H1 (cell line): ENCODE measurements at regions not wholly inside any gene's neighbourhood (a gene's known extent, or its start where the extent isn't known, plus 50 kb on each side); places are given as distances from the start of the nearest gene placed in this dataset.

Experiments used
- CTCF ChIA-PET: fragments of 300-600 bp; sonication (Branson Sonifier 250); formaldehyde crosslinking; loops from one replicate; lab custom pipeline; 2021; ENCODE audit not compliant: partially characterized antibody; lab: Charles Lee
- POLR2A ChIA-PET: fragments of 300-600 bp; sonication (Branson Sonifier 250); formaldehyde crosslinking; loops from one replicate; lab custom pipeline; 2021; ENCODE audit warnings: inconsistent platforms; ENCODE audit not compliant: partially characterized antibody; lab: Charles Lee
- DNase-seq, 2 experiments: peaks; one replicate each; pipeline versions ENCODE4 v3.0.0 to v3.0.0-alpha.2; 2010 to 2022; ENCODE audit warnings: low spot score in 2 of 2, low read depth in 1 of 2, mixed read lengths in 1 of 2
- FAIRE-seq: peaks from 2 replicates; lab custom pipeline; 2011; peaks lifted over from hg19 to GRCh38; lab: Jason Lieb, UNC
- H2AFZ ChIP-seq: 2 replicates; pipeline ENCODE4 v1.8.1; 2012; ENCODE audit warnings: low read length, inconsistent platforms
- H2AK5ac ChIP-seq: 2 replicates; pipeline ENCODE4 v1.6.1; 2013; ENCODE audit warnings: low read depth, low read length
- H2BK120ac ChIP-seq: replicated peaks from 2 replicates; pipeline ENCODE3; 2013; ENCODE audit warnings: low read depth, low read length, inconsistent platforms
- H2BK12ac ChIP-seq: 2 replicates; pipeline ENCODE4 v1.6.1; 2013; ENCODE audit warnings: low read depth, low read length
- H2BK15ac ChIP-seq: 2 replicates; pipeline ENCODE4 v1.6.1; 2013; ENCODE audit warnings: low read length
- H2BK20ac ChIP-seq: 2 replicates; pipeline ENCODE4 v1.6.1; 2013; ENCODE audit warnings: low read length
- H2BK5ac ChIP-seq: 2 replicates; pipeline ENCODE4 v1.6.1; 2013; ENCODE audit warnings: low read depth, low read length
- H3K14ac ChIP-seq: 2 replicates; pipeline ENCODE4 v1.6.1; 2013; ENCODE audit warnings: inconsistent platforms; ENCODE audit not compliant: insufficient read length
- H3K18ac ChIP-seq: 2 replicates; pipeline ENCODE4 v1.6.1; 2013; ENCODE audit warnings: low read length; ENCODE audit errors: extremely low read depth
- H3K23ac ChIP-seq: 2 replicates; pipeline ENCODE4 v1.6.1; 2013; ENCODE audit warnings: inconsistent platforms; ENCODE audit not compliant: insufficient read length
- H3K23me2 ChIP-seq: 2 replicates; pipeline ENCODE4 v1.6.1; 2013; ENCODE audit warnings: low read depth, low read length
- H3K27ac ChIP-seq: 2 replicates; pipeline ENCODE4 v1.6.1; 2011; ENCODE audit warnings: low read depth, low read length, inconsistent platforms
- H3K27me3 ChIP-seq, 4 experiments: replicated peaks in 1 of 4; 1 replicate in 1 of 4; 2 replicates in 3 of 4; pipeline versions ENCODE4 v1.6.1 to v1.8.1; 2011 to 2013; ENCODE audit warnings: low read length in 3 of 4, mild to moderate bottlenecking in 3 of 4, inconsistent platforms in 2 of 4, mixed read lengths in 2 of 4, moderate library complexity in 1 of 4; ENCODE audit not compliant: control insufficient read depth in 3 of 4, insufficient read depth in 3 of 4; ENCODE audit errors: extremely low read depth in 1 of 4
- H3K36me3 ChIP-seq, 4 experiments: 2 replicates each; pipeline versions ENCODE4 v1.6.1 to v1.8.1; 2011 to 2013; ENCODE audit warnings: mild to moderate bottlenecking in 4 of 4, low read length in 3 of 4, moderate library complexity in 2 of 4, control low read depth in 1 of 4, inconsistent platforms in 1 of 4; ENCODE audit not compliant: insufficient read depth in 4 of 4, control insufficient read depth in 2 of 4
- H3K4ac ChIP-seq: replicated peaks from 2 replicates; pipeline ENCODE3; 2013; ENCODE audit warnings: low read length, low read depth, mixed read lengths, inconsistent platforms; ENCODE audit not compliant: insufficient read length
- H3K4me1 ChIP-seq, 4 experiments: replicated peaks in 1 of 4; 1 replicate in 1 of 4; 2 replicates in 3 of 4; pipeline versions ENCODE4 v1.6.1 to v1.8.1; 2011 to 2013; ENCODE audit warnings: low read length in 3 of 4, inconsistent platforms in 2 of 4, mixed read lengths in 1 of 4; ENCODE audit not compliant: insufficient read depth in 4 of 4, control insufficient read depth in 3 of 4
- H3K4me2 ChIP-seq, 2 experiments: 2 replicates each; pipeline versions ENCODE4 v1.6.1 to v1.8.1; 2011 to 2013; ENCODE audit warnings: low read depth in 2 of 2, low read length in 2 of 2, control low read depth in 1 of 2, inconsistent platforms in 1 of 2, mild to moderate bottlenecking in 1 of 2; ENCODE audit not compliant: insufficient read depth in 1 of 2
- H3K4me3 ChIP-seq, 4 experiments: fragments of 200-600, 300-600 bp in 1 of 4; sonication (generic), shearing (Covaris generic), sonication (Bioruptor Twin) in 1 of 4; 2 replicates each; pipeline versions ENCODE4 v1.5.1 to v1.8.1; 2011 to 2016; ENCODE audit warnings: low read length in 4 of 4, low read depth in 3 of 4, control low read depth in 2 of 4, inconsistent platforms in 2 of 4, mild to moderate bottlenecking in 2 of 4, mixed read lengths in 1 of 4, moderate library complexity in 1 of 4; ENCODE audit not compliant: insufficient read depth in 2 of 4; ENCODE audit errors: extremely low read depth in 1 of 4
- H3K56ac ChIP-seq: replicated peaks from 2 replicates; pipeline ENCODE3; 2013; ENCODE audit warnings: low read depth, mild to moderate bottlenecking, mixed read lengths, low read length, inconsistent platforms; ENCODE audit not compliant: insufficient read length
- H3K79me1 ChIP-seq: 2 replicates; pipeline ENCODE4 v1.6.1; 2013; ENCODE audit warnings: low read depth, low read length, control low read depth
- H3K79me2 ChIP-seq, 2 experiments: 2 replicates each; pipeline versions ENCODE4 v1.6.1 to v1.8.1; 2012 to 2013; ENCODE audit warnings: low read length in 2 of 2, mild to moderate bottlenecking in 2 of 2, inconsistent platforms in 1 of 2; ENCODE audit not compliant: insufficient read depth in 2 of 2, control insufficient read depth in 1 of 2
- H3K9ac ChIP-seq, 4 experiments: replicated peaks in 1 of 4; 1 replicate in 1 of 4; 2 replicates in 3 of 4; pipeline versions ENCODE4 v1.6.1 to v1.8.1; 2011 to 2013; ENCODE audit warnings: low read depth in 3 of 4, low read length in 3 of 4, control low read depth in 2 of 4, mild to moderate bottlenecking in 2 of 4, moderate library complexity in 2 of 4, inconsistent platforms in 1 of 4; ENCODE audit errors: extremely low read depth in 1 of 4
- H3K9me3 ChIP-seq, 2 experiments: 2 replicates each; pipeline versions ENCODE4 v1.6.1 to v1.8.1; 2012 to 2013; ENCODE audit warnings: mild to moderate bottlenecking in 2 of 2, moderate library complexity in 2 of 2, control low read depth in 1 of 2, inconsistent platforms in 1 of 2, low read depth in 1 of 2, low read length in 1 of 2, mixed read lengths in 1 of 2; ENCODE audit not compliant: insufficient read depth in 2 of 2
- H4K20me1 ChIP-seq, 2 experiments: replicated peaks in 1 of 2; 2 replicates each; pipeline versions ENCODE3 to v1.8.1; 2011 to 2013; ENCODE audit warnings: inconsistent platforms in 2 of 2, low read length in 2 of 2, mild to moderate bottlenecking in 1 of 2; ENCODE audit not compliant: insufficient read depth in 2 of 2, control insufficient read depth in 1 of 2
- H4K5ac ChIP-seq: 2 replicates; pipeline ENCODE4 v1.6.1; 2013; ENCODE audit warnings: low read length, low read depth, mixed read lengths, inconsistent platforms; ENCODE audit not compliant: insufficient read length
- H4K8ac ChIP-seq: 2 replicates; pipeline ENCODE4 v1.8.0; 2013; ENCODE audit warnings: mild to moderate bottlenecking, moderate library complexity, low read length, inconsistent platforms; ENCODE audit not compliant: insufficient read depth; ENCODE audit errors: extremely low read depth
- H4K91ac ChIP-seq: replicated peaks from 2 replicates; pipeline ENCODE3; 2013; ENCODE audit warnings: low read length, mixed read lengths, inconsistent platforms; ENCODE audit not compliant: insufficient read length
- ASH2L ChIP-seq: fragments of 200-600, 300-600 bp; sonication (generic); IDR thresholded peaks from one replicate; pipeline ENCODE4 v1.7.1; 2017; ENCODE audit warnings: low read length
- CBX8 ChIP-seq: fragments of 300-800, 300-1000 bp; sonication (generic); IDR thresholded peaks from 2 replicates; pipeline ENCODE4 v1.7.1; 2016; ENCODE audit warnings: low read depth, low read length, borderline replicate concordance
- CEBPB ChIP-seq: IDR thresholded peaks from 2 replicates; pipeline ENCODE4 v1.6.1; 2012; ENCODE audit warnings: low read depth, low read length
- CHD2 ChIP-seq: IDR thresholded peaks from 2 replicates; pipeline ENCODE4 v1.6.1; 2012; ENCODE audit warnings: low read length, improper control_type of control experiment
- EGR1 ChIP-seq: IDR thresholded peaks from 2 replicates; pipeline ENCODE4 v1.6.1; 2011; ENCODE audit warnings: low read depth, low read length, borderline replicate concordance
- HDAC2 ChIP-seq, 2 experiments: fragments of 300-600 bp in 1 of 2; sonication (generic) in 1 of 2; IDR thresholded peaks; 2 replicates each; pipeline ENCODE4 v1.6.1; 2011 to 2012; ENCODE audit warnings: low read depth in 2 of 2, low read length in 2 of 2, mild to moderate bottlenecking in 2 of 2, moderate library complexity in 2 of 2, borderline replicate concordance in 1 of 2, inconsistent platforms in 1 of 2
- KDM1A ChIP-seq: fragments of 200-600, 300-600 bp; sonication (generic); IDR thresholded peaks from 2 replicates; pipeline ENCODE4 v1.7.1; 2016; ENCODE audit warnings: mild to moderate bottlenecking, low read length, borderline replicate concordance
- RBBP5 ChIP-seq: IDR thresholded peaks from 2 replicates; pipeline ENCODE4 v1.7.1; 2012; ENCODE audit warnings: low read depth, mild to moderate bottlenecking, inconsistent platforms, low read length, moderate library complexity, borderline replicate concordance
- TAF1 ChIP-seq: IDR thresholded peaks from 2 replicates; pipeline ENCODE4 v1.6.1; 2011; ENCODE audit warnings: mild to moderate bottlenecking, low read depth, low read length
- WGBS, 2 experiments: shearing (Covaris generic) in 1 of 2; methylation state at CpG; one replicate each; pipeline versions ENCODE4 v1.1.6 to v1.1.7; 2013 to 2015; ENCODE audit warnings: low lambda C conversion rate in 2 of 2, mixed read lengths in 2 of 2, inconsistent platforms in 1 of 2, low coverage in 1 of 2, missing lambda C conversion rate in 1 of 2; ENCODE audit not compliant: insufficient replicate concordance in 2 of 2, insufficient coverage in 1 of 2, insufficient read length in 1 of 2; ENCODE audit errors: extremely low coverage in 1 of 2, missing lambda C conversion rate in 1 of 2; 5-methylcytosine and 5-hydroxymethylcytosine counted together
- TF ChIP-seq, protein P1 (sequence below), 3 experiments: IDR thresholded peaks; 1 replicate in 2 of 3; 2 replicates in 1 of 3; pipeline versions ENCODE4 v1.5.1 to v1.6.1; 2011; ENCODE audit warnings: low read length in 3 of 3, mild to moderate bottlenecking in 3 of 3, inconsistent platforms in 2 of 3, low read depth in 1 of 3, moderate library complexity in 1 of 3; ENCODE audit not compliant: insufficient read depth in 1 of 3; ENCODE audit errors: control extremely low read depth in 1 of 3
- TF ChIP-seq, protein P2 (sequence below): IDR thresholded peaks from 2 replicates; pipeline ENCODE4 v1.6.1; 2011; ENCODE audit warnings: low read length, improper control_type of control experiment

DNA sequence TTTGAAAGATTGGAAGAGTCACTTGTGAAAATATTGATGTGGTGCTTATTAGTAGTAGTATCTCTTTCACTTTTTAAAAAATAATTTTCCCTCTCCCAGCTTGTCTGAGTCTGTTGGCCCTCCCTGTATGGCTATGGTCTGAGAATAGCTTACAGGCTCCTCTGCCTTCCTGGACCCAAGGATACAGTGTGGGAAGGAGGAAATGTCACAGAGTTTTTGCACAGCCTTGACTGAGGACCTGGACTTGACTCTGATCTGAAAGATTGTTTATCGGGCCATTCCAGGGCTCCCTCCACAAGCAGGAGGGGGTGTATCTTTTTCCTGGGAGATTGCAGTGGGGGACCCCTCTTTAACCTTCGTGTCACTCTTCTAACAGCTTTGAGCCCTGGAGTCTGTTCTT, 59.7 kb downstream of the TLNRD1 start:
- H2BK5ac ChIP-seq, result no peak overlapping the region
- H4K5ac ChIP-seq, result no peak overlapping the region
- H3K4ac ChIP-seq, result no peak overlapping the region
- H3K23ac ChIP-seq, result no peak overlapping the region
- no peak overlapping the region for H3K9ac ChIP-seq
- FAIRE-seq, result no peak
- CTCF ChIA-PET, result interaction anchor here (1.0 kb wide), 1 partner anchor 162 kb away, joined by 4 read pairs; no protein-coding TSS in a partner anchor
- no peak overlapping the region for H2AK5ac ChIP-seq
- no peak overlapping the region for H3K4me3 ChIP-seq
- POLR2A ChIA-PET, result interaction anchor here (0.5 kb wide), 1 partner anchor 91 kb away, joined by 3 read pairs; no protein-coding TSS in a partner anchor
- peak in 1 of 2 experiments; percentile 14 for DNase-seq
- no peaks in the 10 kb centered on the region for H3K79me1 ChIP-seq
- H2AFZ ChIP-seq, result no peak overlapping the region
- no peak overlapping the region for H2BK120ac ChIP-seq
- H3K56ac ChIP-seq, result no peak overlapping the region
- no peak overlapping the region for H2BK12ac ChIP-seq
- H4K91ac ChIP-seq, result no peak overlapping the region
- H3K27me3 ChIP-seq, result no peaks in the 10 kb centered on the region
- no peaks in the 10 kb centered on the region for H3K23me2 ChIP-seq
- no peak overlapping the region for H3K14ac ChIP-seq
- H2BK20ac ChIP-seq, result no peak overlapping the region
- no peak overlapping the region for H3K18ac ChIP-seq
- H3K36me3 ChIP-seq, result no peaks in the 10 kb centered on the region
- no peaks in the 10 kb centered on the region for H4K20me1 ChIP-seq
- H3K4me1 ChIP-seq, result no peaks in the 10 kb centered on the region
- H3K4me2 ChIP-seq, result no peak overlapping the region
- H4K8ac ChIP-seq, result no peak overlapping the region
- H2BK15ac ChIP-seq, result no peak overlapping the region
- 93% methylated on average over 2 of the region's 2 CpGs; no CpG with 5 or more reads in 1 of the 2 experiments for WGBS, 2 experiments
- no peak overlapping the region for H3K27ac ChIP-seq
- no peaks in the 10 kb centered on the region for H3K9me3 ChIP-seq
- no peaks in the 10 kb centered on the region for H3K79me2 ChIP-seq
- TF ChIP-seq ASH2L (no peak), RBBP5 (no peak), CHD2 (no peak), KDM1A (no peak), TAF1 (no peak), CBX8 (no peak), HDAC2 (IDR thresholded peaks at IDR 0.05; ENCODE audit: borderline replicate concordance in 1 of 2, low read depth in 2 of 2, low read length in 2 of 2) (no peak), CEBPB (no peak), EGR1 (no peak)
- TF ChIP-seq, protein P1, sequence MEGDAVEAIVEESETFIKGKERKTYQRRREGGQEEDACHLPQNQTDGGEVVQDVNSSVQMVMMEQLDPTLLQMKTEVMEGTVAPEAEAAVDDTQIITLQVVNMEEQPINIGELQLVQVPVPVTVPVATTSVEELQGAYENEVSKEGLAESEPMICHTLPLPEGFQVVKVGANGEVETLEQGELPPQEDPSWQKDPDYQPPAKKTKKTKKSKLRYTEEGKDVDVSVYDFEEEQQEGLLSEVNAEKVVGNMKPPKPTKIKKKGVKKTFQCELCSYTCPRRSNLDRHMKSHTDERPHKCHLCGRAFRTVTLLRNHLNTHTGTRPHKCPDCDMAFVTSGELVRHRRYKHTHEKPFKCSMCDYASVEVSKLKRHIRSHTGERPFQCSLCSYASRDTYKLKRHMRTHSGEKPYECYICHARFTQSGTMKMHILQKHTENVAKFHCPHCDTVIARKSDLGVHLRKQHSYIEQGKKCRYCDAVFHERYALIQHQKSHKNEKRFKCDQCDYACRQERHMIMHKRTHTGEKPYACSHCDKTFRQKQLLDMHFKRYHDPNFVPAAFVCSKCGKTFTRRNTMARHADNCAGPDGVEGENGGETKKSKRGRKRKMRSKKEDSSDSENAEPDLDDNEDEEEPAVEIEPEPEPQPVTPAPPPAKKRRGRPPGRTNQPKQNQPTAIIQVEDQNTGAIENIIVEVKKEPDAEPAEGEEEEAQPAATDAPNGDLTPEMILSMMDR (IDR thresholded peaks at IDR 0.05; ENCODE audit: control extremely low read depth in 1 of 3, insufficient read depth in 1 of 3, low read depth in 1 of 3, low read length in 3 of 3), result no peak
- TF ChIP-seq, protein P2, sequence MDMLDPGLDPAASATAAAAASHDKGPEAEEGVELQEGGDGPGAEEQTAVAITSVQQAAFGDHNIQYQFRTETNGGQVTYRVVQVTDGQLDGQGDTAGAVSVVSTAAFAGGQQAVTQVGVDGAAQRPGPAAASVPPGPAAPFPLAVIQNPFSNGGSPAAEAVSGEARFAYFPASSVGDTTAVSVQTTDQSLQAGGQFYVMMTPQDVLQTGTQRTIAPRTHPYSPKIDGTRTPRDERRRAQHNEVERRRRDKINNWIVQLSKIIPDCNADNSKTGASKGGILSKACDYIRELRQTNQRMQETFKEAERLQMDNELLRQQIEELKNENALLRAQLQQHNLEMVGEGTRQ, result no peak
